HFFc6 (cell line): ENCODE measurements at regions not wholly inside any gene's neighbourhood (a gene's known extent, or its start where the extent isn't known, plus 50 kb on each side); places are given as distances from the start of the nearest gene placed in this dataset.

Source experiments
- DNase-seq: peaks from one replicate; pipeline ENCODE4 v3.0.0-alpha.2; 2018
- H3K27ac Mint-ChIP-seq: 2 replicates; pipeline ENCODE4 v1.8.0; 2020; ENCODE audit warnings: mild to moderate bottlenecking, mixed read lengths
- H3K27me3 Mint-ChIP-seq: 2 replicates; pipeline ENCODE4 v1.8.0; 2021; ENCODE audit warnings: mild to moderate bottlenecking, moderate library complexity, mixed read lengths; ENCODE audit not compliant: insufficient read depth
- H3K36me3 Mint-ChIP-seq: 2 replicates; pipeline ENCODE4 v1.8.0; 2021; ENCODE audit warnings: low read depth, mixed read lengths
- H3K4me1 Mint-ChIP-seq: 2 replicates; pipeline ENCODE4 v1.8.0; 2020; ENCODE audit warnings: low read depth, mixed read lengths
- H3K4me3 Mint-ChIP-seq: 2 replicates; pipeline ENCODE4 v1.8.0; 2020; ENCODE audit warnings: mild to moderate bottlenecking, moderate library complexity, mixed read lengths
- H3K9me3 Mint-ChIP-seq: 2 replicates; pipeline ENCODE4 v1.8.0; 2020; ENCODE audit warnings: mild to moderate bottlenecking, mixed read lengths
- TF ChIP-seq, protein P1 (sequence below): fragments of 200-600 bp; sonication (generic); IDR thresholded peaks from 2 replicates; pipeline ENCODE4 v1.5.0; 2021; ENCODE audit warnings: antibody characterized with exemption, mild to moderate bottlenecking

DNA sequence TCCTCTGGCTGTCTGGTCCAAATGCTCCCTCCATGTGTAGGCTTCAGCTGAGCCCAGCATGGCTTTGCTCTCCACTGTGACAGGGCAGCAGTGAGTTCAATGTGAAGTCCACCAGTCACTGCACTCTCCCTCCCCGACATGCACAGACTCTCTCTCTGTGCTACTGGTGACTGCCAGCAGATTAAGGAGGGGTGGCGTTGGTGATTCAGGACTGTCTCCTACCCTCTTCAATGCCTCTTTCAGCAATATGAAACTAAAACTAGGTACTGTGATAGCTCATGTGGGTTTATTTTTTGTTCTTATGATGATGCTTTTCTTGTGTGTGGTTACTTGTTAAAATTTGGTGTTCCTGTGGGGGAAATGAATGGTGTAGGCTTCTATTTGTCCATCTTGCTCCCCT lies 201.0 kb upstream of the RBMS1 start:
- Mint-ChIP-seq H3K27ac (no peak overlapping the region), H3K4me3 (no peak overlapping the region), H3K9me3 (no peaks in the 10 kb centered on the region), H3K27me3 (no peaks in the 10 kb centered on the region; the same call in 1 of the 2 replicates), H3K36me3 (no peaks in the 10 kb centered on the region), H3K4me1 (peaks cover 8% of the 10 kb centered on the region)
- no peak for DNase-seq
- TF ChIP-seq, protein P1, sequence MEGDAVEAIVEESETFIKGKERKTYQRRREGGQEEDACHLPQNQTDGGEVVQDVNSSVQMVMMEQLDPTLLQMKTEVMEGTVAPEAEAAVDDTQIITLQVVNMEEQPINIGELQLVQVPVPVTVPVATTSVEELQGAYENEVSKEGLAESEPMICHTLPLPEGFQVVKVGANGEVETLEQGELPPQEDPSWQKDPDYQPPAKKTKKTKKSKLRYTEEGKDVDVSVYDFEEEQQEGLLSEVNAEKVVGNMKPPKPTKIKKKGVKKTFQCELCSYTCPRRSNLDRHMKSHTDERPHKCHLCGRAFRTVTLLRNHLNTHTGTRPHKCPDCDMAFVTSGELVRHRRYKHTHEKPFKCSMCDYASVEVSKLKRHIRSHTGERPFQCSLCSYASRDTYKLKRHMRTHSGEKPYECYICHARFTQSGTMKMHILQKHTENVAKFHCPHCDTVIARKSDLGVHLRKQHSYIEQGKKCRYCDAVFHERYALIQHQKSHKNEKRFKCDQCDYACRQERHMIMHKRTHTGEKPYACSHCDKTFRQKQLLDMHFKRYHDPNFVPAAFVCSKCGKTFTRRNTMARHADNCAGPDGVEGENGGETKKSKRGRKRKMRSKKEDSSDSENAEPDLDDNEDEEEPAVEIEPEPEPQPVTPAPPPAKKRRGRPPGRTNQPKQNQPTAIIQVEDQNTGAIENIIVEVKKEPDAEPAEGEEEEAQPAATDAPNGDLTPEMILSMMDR = no peak

DNA sequence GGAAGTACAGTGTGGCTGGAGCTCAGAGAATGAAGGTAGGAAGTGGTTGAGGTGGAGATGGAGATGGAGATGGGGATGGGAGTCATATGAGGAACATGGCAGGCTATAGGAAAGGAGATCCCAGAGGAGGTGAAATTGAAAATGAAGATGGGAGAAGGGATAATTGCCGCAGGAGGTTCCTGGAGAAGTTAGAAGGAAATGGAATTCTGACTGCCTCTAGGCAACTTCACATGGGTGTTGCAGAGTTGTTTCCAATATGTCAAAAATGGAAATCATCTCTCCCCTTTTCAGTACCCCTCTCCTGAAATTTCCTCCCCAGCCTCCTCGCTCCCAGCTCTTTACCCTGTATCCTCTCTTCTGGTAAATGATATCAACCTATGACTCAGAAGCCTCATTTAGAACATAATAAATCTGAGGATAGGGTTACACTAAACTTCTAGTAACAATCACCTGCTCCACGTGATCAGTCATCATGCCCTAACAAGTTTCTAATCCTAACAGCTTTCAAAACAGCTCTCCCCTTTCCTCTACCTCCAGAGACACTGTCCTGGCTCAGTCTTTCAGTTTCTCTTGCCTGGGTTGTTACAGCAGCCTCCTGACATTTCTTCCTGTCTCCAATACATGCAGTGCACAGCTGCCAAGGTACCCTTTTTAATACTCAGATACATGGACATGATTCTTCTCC lies 201.9 kb upstream of the RBMS1 start:
- Mint-ChIP-seq H3K36me3 (no peaks in the 10 kb centered on the region), H3K4me1 (peaks cover 17% of the 10 kb centered on the region), H3K9me3 (no peaks in the 10 kb centered on the region), H3K4me3 (no peak overlapping the region), H3K27me3 (no peaks in the 10 kb centered on the region; the same call in 1 of the 2 replicates), H3K27ac (no peak overlapping the region)
- TF ChIP-seq, protein P1 = no peak
- no peak for DNase-seq

DNA sequence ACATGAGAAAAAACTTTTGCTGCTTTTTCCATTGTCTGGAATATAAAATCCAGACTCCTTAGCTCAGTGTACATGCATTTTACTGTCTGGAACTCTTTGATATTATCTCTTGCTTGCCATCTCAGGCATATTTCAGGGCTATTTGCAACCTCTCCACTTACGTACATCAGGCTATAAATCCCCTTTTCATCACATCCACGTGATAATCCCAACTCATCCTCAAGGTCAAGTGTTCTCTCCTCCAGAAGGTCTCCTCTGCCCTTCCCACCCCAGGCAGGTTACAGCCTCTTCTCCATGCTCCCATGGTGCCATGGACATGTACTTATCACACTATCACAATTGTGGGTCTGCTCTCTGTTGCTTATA lies 202.5 kb upstream of the RBMS1 start:
- no peaks in the 10 kb centered on the region for H3K9me3 Mint-ChIP-seq
- peaks cover 23% of the 10 kb centered on the region for H3K4me1 Mint-ChIP-seq
- H3K4me3 Mint-ChIP-seq = no peak overlapping the region
- H3K27me3 Mint-ChIP-seq = no peaks in the 10 kb centered on the region; the same call in 1 of the 2 replicates
- TF ChIP-seq, protein P1 = no peak
- no peak for DNase-seq
- no peaks in the 10 kb centered on the region for H3K36me3 Mint-ChIP-seq
- H3K27ac Mint-ChIP-seq = no peak overlapping the region

DNA sequence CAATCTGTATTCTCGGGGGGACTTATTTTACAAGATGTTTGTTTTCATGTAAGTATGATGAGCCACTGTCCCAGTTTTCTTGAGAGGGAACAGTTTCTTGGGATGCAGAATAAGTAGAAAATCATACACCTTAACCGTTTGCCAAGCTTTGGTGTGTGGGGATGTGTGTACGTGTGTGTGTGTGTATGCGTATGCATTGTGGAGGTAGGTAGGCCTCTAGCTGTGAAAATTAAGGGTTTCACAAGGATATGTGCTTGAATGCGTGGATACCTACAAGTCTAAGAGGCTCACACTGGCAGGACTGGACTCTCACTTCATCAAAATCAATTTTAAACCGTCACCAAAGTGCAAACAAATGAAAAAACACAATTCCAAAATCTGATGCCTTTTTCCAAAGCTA lies 204.2 kb upstream of the RBMS1 start:
- peaks cover 33% of the 10 kb centered on the region for H3K4me1 Mint-ChIP-seq
- H3K27me3 Mint-ChIP-seq = no peaks in the 10 kb centered on the region
- H3K36me3 Mint-ChIP-seq = no peaks in the 10 kb centered on the region
- TF ChIP-seq, protein P1 = no peak
- no peak overlapping the region for H3K4me3 Mint-ChIP-seq
- H3K9me3 Mint-ChIP-seq = no peaks in the 10 kb centered on the region
- no peak for DNase-seq
- no peak overlapping the region for H3K27ac Mint-ChIP-seq

DNA sequence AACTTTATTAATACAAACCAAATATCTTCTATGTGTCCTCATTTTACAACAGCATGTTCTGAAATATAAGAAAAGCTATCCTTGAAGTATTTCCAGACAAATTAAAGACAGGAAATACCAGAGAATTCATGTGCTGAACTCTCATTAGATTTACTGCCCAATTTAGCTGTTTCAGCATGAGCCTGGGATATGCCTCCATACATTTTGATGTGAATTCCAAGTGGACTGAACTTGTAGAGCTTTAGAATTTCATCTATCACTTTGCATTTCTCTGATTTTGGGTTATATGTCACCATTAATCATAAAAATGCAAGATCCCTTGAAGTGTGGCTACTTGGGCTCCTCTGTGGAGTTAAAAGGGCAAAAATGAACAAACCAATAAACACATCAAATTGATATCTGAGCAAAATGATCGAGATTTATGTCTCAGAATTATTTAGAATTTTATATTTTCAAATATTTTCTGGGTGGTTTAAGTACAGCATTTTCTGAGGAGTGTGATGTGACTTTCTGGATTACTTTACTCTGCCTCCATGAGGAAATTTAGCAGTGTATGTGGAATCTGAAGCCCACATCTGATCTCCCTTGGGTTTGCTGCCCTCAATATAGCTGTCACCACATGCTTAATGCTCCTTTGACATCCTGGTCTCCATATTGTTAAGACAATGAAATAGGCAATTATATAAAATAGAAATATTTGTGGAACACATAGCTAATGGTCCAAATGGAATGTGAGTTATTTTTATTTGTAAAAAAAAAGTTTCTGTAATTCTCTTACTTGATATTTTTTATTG lies 206.6 kb upstream of the RBMS1 start:
- H3K36me3 Mint-ChIP-seq = no peaks in the 10 kb centered on the region
- DNase-seq = no peak
- H3K9me3 Mint-ChIP-seq = no peaks in the 10 kb centered on the region
- TF ChIP-seq, protein P1 = no peak
- peak overlapping the region; percentile 19; the same call in 1 of the 2 replicates for H3K27ac Mint-ChIP-seq
- H3K4me1 Mint-ChIP-seq = peaks cover 44% of the 10 kb centered on the region
- peaks cover 1% of the 10 kb centered on the region for H3K27me3 Mint-ChIP-seq
- no peak overlapping the region for H3K4me3 Mint-ChIP-seq
